Breast epithelium (tissue), 3 donors: ENCODE measurements at regions not wholly inside any gene's neighbourhood (a gene's known extent, or its start where the extent isn't known, plus 50 kb on each side); places are given as distances from the start of the nearest gene placed in this dataset.

Source experiments
- CTCF ChIP-seq, 3 donors: fragments of 450-650 bp; IDR thresholded peaks; one replicate each; pipeline ENCODE4 v1.5.1; 2016 to 2017; ENCODE audit warnings: antibody characterized with exemption in 3 of 3, mild to moderate bottlenecking in 3 of 3, moderate library complexity in 3 of 3
- POLR2AphosphoS5 ChIP-seq, 3 donors: sonication (generic); formaldehyde crosslinking; IDR thresholded peaks; one replicate each; pipeline ENCODE4 v1.6.1; 2017; ENCODE audit warnings: antibody characterized with exemption in 3 of 3

- TF ChIP-seq CTCF (IDR thresholded peaks at IDR 0.05), result no peak
- no peak for TF ChIP-seq POLR2AphosphoS5 (IDR thresholded peaks at IDR 0.05)
Measured at GRCh38 chr22:27348634-27349033, 452.9 kb downstream of the MN1 start.
